Fibroblast of mammary gland (primary cell): ENCODE measurements at regions not wholly inside any gene's neighbourhood (a gene's known extent, or its start where the extent isn't known, plus 50 kb on each side); places are given as distances from the start of the nearest gene placed in this dataset.
A peak's percentile ranks its signal among the peaks of the same experiment; 100 is the strongest.

Experiments
- DNase-seq: peaks from one replicate; pipeline ENCODE4 v3.0.0-alpha.2; 2010; ENCODE audit warnings: low read depth
- H3K4me3 ChIP-seq: 2 replicates; pipeline ENCODE4 v1.5.1; 2011; ENCODE audit warnings: low read depth, mild to moderate bottlenecking, low read length, moderate library complexity; ENCODE audit not compliant: control insufficient read depth
- TF ChIP-seq, protein P1 (sequence below): conservative IDR thresholded peaks from 2 replicates; pipeline ENCODE4 v1.5.1; 2011; ENCODE audit warnings: low read depth, low read length, inconsistent platforms; ENCODE audit not compliant: control insufficient read depth, insufficient read depth

DNA sequence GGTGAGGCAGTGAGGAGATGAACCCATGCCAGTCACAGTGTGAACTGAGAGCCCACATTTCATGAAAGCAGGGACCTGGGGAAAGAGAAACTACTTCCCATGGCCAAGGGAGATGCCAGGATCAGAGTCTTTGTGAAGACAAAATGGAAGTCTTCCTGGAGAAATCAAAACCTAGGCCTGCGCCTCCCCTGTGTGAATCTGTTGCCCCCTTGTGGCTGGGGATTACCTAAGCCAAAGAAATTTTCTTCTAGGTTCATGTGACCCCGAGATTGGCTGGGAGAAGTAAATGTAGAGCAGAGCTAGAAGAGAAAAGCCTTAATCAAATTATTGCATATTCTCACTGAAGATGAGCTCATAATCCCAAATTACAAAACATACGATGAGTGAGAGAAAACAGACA is 1075.3 kb downstream of the TBC1D22A start:
- no peak overlapping the region for H3K4me3 ChIP-seq
- TF ChIP-seq, protein P1, sequence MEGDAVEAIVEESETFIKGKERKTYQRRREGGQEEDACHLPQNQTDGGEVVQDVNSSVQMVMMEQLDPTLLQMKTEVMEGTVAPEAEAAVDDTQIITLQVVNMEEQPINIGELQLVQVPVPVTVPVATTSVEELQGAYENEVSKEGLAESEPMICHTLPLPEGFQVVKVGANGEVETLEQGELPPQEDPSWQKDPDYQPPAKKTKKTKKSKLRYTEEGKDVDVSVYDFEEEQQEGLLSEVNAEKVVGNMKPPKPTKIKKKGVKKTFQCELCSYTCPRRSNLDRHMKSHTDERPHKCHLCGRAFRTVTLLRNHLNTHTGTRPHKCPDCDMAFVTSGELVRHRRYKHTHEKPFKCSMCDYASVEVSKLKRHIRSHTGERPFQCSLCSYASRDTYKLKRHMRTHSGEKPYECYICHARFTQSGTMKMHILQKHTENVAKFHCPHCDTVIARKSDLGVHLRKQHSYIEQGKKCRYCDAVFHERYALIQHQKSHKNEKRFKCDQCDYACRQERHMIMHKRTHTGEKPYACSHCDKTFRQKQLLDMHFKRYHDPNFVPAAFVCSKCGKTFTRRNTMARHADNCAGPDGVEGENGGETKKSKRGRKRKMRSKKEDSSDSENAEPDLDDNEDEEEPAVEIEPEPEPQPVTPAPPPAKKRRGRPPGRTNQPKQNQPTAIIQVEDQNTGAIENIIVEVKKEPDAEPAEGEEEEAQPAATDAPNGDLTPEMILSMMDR: peak; percentile 32
- peak; percentile 11 for DNase-seq

DNA sequence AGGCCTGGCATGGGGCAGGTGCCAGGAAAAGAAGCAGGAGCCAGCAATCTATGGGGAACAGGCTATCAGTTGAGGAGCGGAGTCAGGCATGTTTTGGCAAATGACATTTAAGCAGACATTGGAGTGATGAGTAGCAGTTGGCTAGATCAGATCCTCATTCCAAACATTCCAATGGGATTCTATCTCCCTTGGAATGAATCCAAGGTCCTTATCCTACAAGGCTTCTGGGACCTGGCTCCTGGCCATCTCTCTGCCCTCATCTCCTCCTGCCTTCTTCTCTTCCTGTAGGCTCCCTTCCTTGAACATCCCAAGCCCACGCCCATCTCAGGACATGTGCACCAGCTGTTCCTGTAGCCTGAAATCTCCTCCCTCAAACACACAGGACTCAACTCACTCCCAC is 1074.5 kb downstream of the TBC1D22A start:
- TF ChIP-seq, protein P1: no peak
- DNase-seq: peak; percentile 2
- H3K4me3 ChIP-seq: no peak overlapping the region

DNA sequence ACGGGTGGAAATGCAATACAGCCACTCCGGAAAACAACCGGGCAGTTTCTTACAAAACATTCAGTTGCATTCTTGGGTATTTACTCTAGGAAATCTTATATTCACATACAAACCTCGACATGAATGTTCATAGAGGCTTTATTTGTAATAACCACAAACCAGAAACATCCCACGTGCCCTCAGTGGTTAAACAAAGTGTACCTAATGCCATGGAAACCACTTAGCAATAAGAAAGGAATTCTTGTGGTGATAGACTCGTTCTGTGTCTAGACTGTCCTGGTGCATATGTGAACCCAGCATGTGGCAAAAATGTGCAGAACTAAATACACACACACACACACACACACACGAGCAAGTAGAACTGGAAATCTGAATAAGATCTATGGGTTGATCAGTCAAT is 1073.3 kb downstream of the TBC1D22A start:
- DNase-seq: peak; percentile 71
- no peak overlapping the region for H3K4me3 ChIP-seq
- TF ChIP-seq, protein P1: no peak

DNA sequence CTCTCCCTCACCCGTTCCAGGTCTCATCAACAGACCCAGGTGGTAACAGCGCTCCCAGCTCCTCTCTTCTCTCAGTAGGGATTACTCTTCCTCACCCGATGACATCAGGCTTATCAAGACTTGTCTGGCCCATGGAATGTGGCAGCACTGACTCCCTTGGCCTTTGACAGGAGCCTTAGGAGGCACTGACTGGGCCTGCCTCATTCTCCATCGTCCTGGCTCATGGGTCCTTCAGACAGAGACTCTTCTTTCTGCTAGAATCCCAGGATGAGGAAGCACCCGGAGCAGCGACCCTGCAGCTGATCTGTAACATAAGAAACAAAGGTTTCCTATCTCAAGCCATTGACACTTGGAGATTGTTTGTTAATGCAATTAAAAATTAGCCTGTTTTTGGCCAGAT is 1063.6 kb downstream of the TBC1D22A start:
- TF ChIP-seq, protein P1: no peak
- H3K4me3 ChIP-seq: no peak overlapping the region

DNA sequence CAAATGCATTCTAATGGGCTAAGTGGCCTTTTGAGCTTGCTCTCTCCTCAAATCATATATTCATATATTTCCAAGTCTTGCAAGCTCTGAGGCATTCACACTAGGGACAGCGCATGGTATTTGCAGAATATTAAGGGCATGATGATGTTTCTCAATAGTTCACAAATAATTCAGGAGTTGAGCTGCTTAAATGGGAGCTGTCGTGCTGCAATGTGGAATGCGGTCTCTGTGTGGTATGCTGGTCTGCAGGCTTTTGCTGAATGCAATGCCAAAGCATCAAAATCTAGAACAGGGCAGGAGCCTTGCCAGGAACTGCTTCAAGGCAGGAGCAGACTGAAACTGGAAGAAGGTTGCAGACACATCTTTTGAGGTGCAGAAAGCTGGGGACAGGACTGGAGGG is 1060.0 kb downstream of the TBC1D22A start:
- no peak overlapping the region for H3K4me3 ChIP-seq
- no peak for DNase-seq
- TF ChIP-seq, protein P1: no peak

More for the DNA sequence above, 1063.6 kb downstream of the TBC1D22A start:
- no peak for DNase-seq

DNA sequence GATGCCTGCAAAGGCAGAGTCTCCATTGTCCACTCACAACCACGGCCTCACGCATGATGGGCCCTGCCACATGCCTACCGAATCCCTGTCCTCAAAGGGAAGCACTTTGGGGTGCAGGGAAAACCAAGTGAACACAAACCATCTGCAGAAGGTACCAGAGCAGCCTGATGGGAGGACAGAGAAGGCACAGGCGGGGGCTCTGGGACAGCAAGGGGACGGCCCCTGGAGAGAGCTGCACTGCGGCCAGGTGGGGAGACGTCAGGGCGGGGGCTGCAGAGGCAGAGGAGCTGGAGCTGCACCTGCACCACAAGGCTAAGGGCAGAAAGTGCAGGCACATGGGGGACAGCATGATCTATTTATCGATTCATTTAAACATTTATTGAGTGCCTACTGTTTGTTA is 1056.0 kb downstream of the TBC1D22A start:
- TF ChIP-seq, protein P1: no peak
- H3K4me3 ChIP-seq: no peak overlapping the region
- no peak for DNase-seq

DNA sequence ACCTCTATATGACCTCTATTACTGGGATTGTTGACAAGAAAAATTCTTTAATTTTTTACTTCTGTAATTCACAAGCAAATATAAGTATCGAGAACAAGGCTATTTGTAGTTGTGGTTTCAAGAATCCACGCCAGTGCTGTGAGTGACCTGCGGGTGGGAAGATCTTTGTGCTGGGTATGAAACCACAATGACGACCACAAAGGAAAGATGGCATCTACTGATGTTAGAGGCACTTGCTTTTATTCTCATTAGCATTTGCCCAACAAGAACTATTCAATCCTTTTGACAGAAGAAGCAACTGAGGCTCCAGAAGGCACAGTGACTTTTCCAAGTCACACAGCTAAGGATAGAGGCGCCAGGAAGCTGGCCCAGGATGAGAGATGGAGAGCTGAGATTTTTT is 1054.9 kb downstream of the TBC1D22A start:
- DNase-seq: no peak
- no peak overlapping the region for H3K4me3 ChIP-seq
- TF ChIP-seq, protein P1: no peak
